Adrenal gland (tissue), 9 donors: ENCODE measurements at regions not wholly inside any gene's neighbourhood (a gene's known extent, or its start where the extent isn't known, plus 50 kb on each side); places are given as distances from the start of the nearest gene placed in this dataset.

ENCODE experiments used
- DNase-seq, 7 donors: peaks; one replicate each; pipeline ENCODE4 v3.0.0-alpha.2; 2019 to 2020
- H3K27ac ChIP-seq, 5 donors: fragments of 200-600 bp; sonication (generic) in 4 of 5; 1 replicate in 3 of 5; 2 replicates in 2 of 5; pipeline versions ENCODE4 v1.5.1 to v1.8.0; 2016 to 2020; ENCODE audit warnings: mild to moderate bottlenecking in 1 of 5
- H3K27me3 ChIP-seq: fragments of 200-600 bp; 2 replicates; pipeline ENCODE4 v1.8.0; 2021
- H3K36me3 ChIP-seq, 2 donors: fragments of 200-600 bp; replicated peaks in 1 of 2; 1 replicate in 1 of 2; 2 replicates in 1 of 2; pipeline versions ENCODE4 v1.5.1 to v1.8.0; 2018 to 2022
- H3K4me1 ChIP-seq, 2 donors: fragments of 200-600 bp; replicated peaks in 1 of 2; 1 replicate in 1 of 2; 2 replicates in 1 of 2; pipeline versions ENCODE4 v1.5.1 to v1.8.0; 2018 to 2021
- H3K4me3 ChIP-seq, 4 donors: fragments of 200-600 bp; sonication (generic) in 3 of 4; one replicate each; pipeline ENCODE4 v1.5.1; 2016 to 2018
- H3K9me3 ChIP-seq, 3 donors: fragments of 200-600 bp; sonication (generic) in 1 of 3; replicated peaks in 1 of 3; 1 replicate in 2 of 3; 2 replicates in 1 of 3; pipeline versions ENCODE4 v1.5.1 to v1.8.0; 2016 to 2021
- POLR2A ChIP-seq, 2 donors: fragments of 450-650 bp; IDR thresholded peaks; one replicate each; pipeline ENCODE4 v1.6.1; 2017; ENCODE audit warnings: antibody characterized with exemption in 2 of 2, mild to moderate bottlenecking in 2 of 2, moderate library complexity in 1 of 2
- WGBS, 4 donors: extraction: QIAGEN DNeasy Blood & Tissue Kit in 2 of 4; methylation state at CpG; one replicate each; pipeline versions ENCODE4 v1.1.5 to v1.1.7; 2013 to 2017; 5-methylcytosine and 5-hydroxymethylcytosine counted together
- intact Hi-C, 2 donors: fragments of 100-400 bp; cut with DNase I; formaldehyde crosslinking; loops; one replicate each; pipeline versions ENCODE4 v1.14.1 to v1.15.0; 2022 to 2023
- TF ChIP-seq, protein P1 (sequence below), 6 experiments: fragments of 450-650 bp in 4 of 6; fragments of 200-600 bp in 2 of 6; sonication (generic) in 1 of 6; IDR thresholded peaks; 1 replicate in 5 of 6; 2 replicates in 1 of 6; pipeline versions ENCODE4 v1.5.1 to v1.8.0; 2016 to 2021; ENCODE audit warnings: antibody characterized with exemption in 6 of 6, mild to moderate bottlenecking in 2 of 6, moderate library complexity in 1 of 6
- donor health status: healthy with polysubstance abuse.
- donor health status: Bipolar disorder and iron deficiency.
- donor health status: DM: yes; HTN: yes; CAD: no.
- donor health status: DM: no; HTN: no; CAD: no.
- donor health status: DM: no; HTN: no; CAD: no.

DNA sequence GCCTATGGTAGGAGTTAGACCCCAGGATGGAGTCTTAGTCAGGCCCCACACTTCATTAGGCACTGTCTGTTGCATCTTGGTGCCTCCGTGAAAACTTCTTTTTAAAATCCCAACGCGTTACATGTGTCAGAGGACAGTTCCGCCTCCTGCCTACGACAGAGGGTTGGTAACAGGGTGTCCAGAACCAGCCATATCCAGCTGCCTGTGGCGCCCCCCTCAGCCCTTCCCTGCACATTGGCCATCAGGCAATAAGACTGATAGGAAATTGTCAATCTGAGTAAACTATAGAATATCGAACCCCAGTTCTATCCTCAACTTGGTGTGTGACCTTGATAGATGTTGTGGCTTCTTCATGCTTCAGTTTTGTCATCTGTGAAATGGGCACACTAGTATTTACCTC is 108.6 kb upstream of the CSF3R start:
- intact Hi-C loops: no loop called here
- H3K9me3 ChIP-seq: no peaks in the 10 kb centered on the region
- DNase-seq: no peak
- no peak overlapping the region for H3K4me3 ChIP-seq
- TF ChIP-seq, protein P1, sequence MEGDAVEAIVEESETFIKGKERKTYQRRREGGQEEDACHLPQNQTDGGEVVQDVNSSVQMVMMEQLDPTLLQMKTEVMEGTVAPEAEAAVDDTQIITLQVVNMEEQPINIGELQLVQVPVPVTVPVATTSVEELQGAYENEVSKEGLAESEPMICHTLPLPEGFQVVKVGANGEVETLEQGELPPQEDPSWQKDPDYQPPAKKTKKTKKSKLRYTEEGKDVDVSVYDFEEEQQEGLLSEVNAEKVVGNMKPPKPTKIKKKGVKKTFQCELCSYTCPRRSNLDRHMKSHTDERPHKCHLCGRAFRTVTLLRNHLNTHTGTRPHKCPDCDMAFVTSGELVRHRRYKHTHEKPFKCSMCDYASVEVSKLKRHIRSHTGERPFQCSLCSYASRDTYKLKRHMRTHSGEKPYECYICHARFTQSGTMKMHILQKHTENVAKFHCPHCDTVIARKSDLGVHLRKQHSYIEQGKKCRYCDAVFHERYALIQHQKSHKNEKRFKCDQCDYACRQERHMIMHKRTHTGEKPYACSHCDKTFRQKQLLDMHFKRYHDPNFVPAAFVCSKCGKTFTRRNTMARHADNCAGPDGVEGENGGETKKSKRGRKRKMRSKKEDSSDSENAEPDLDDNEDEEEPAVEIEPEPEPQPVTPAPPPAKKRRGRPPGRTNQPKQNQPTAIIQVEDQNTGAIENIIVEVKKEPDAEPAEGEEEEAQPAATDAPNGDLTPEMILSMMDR (IDR thresholded peaks at IDR 0.05): no peak
- no peaks in the 10 kb centered on the region for H3K4me1 ChIP-seq
- peaks cover 37% of the 10 kb centered on the region for H3K27me3 ChIP-seq
- no peak overlapping the region for H3K27ac ChIP-seq
- no peaks in the 10 kb centered on the region for H3K36me3 ChIP-seq
- 49 to 63% (median 54%) methylated on average over 7 of the region's 7 CpGs for WGBS, 4 donors

DNA sequence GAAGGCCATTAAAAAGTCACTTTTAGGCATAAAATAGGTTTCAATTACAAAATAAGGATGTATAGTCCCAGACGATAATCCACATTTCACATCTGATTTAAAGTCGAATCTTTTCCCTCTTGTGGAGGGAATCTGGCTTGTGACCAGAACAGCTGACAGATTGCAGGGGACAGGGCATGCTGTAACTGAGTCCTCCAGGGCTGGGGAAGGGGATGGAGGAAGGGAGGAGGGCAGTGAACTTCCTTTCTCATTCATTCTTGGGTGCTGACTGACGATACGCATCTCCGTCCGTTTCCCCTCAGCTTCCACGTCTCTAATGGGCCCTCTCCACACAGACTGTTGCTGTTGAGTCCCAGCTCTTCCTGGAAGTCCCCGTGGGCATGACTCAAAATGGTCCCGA is 108.1 kb upstream of the CSF3R start:
- intact Hi-C loops: no loop called here
- no peak for TF ChIP-seq POLR2A (IDR thresholded peaks at IDR 0.05)
- TF ChIP-seq, protein P1 (IDR thresholded peaks at IDR 0.05): no peak

DNA sequence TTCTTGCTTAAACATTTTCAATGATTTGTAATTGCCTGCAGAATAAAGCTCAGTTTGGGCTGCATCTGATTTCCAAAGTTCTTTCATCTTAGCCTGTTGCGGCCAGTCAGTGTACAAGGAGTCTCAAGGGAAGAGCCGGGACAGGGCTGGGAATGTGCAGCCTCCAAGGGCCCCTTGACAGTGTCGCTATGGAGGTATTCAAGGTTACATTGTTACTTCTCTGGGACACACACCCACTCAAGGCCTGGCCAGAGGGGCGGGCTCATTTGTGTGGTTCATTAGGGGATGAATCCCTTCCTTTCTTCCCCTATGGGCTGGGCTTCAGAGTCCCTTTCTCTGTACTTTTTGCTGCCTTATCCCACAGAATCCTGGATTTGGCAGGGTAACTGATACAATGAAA is 107.6 kb upstream of the CSF3R start:
- Histone ChIP-seq H3K36me3 (no peaks in the 10 kb centered on the region), H3K27me3 (peaks cover 37% of the 10 kb centered on the region), H3K4me1 (no peaks in the 10 kb centered on the region), H3K4me3 (no peak overlapping the region), H3K27ac (no peak overlapping the region), H3K9me3 (no peaks in the 10 kb centered on the region)
- 63 to 78% (median 68%) methylated on average over 4 of the region's 4 CpGs for WGBS, 4 donors
- no peak for TF ChIP-seq POLR2A (IDR thresholded peaks at IDR 0.05)
- TF ChIP-seq, protein P1 (IDR thresholded peaks at IDR 0.05): no peak
- intact Hi-C loops: no loop called here
- DNase-seq: no peak

More for the DNA sequence above, 108.1 kb upstream of the CSF3R start:
- Histone ChIP-seq H3K36me3 (no peaks in the 10 kb centered on the region), H3K27me3 (peaks cover 37% of the 10 kb centered on the region), H3K4me3 (no peak overlapping the region), H3K9me3 (no peaks in the 10 kb centered on the region), H3K27ac (no peak overlapping the region), H3K4me1 (no peaks in the 10 kb centered on the region)
- WGBS, 4 donors: 26 to 45% (median 39%) methylated on average over 9 of the region's 9 CpGs
- no peak for DNase-seq

DNA sequence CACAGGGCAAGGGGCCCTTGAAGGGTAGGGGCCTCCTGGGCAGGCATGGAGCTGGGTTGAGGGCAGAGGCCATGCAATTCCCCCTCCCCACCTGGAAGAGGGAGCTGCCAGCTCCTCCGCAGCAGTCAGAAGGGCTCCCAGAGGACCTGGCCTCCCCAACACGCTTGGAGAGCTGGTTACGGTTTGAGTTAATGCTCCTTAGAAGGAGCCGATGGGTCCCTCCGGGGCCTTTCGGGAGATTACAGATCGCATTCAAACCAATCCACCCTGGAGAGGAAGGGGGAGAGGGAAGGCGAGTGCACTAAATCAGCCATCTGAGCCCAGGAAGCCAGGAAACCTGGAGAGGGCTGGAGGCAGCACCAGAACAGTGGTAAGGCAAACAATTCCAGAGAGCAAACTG is 106.3 kb upstream of the CSF3R start:
- Histone ChIP-seq H3K27me3 (peaks cover 43% of the 10 kb centered on the region), H3K4me1 (no peaks in the 10 kb centered on the region), H3K4me3 (no peak overlapping the region), H3K27ac (no peak overlapping the region), H3K36me3 (no peaks in the 10 kb centered on the region), H3K9me3 (no peaks in the 10 kb centered on the region)
- DNase-seq: no peak
- TF ChIP-seq, protein P1 (IDR thresholded peaks at IDR 0.05): no peak
- no peak for TF ChIP-seq POLR2A (IDR thresholded peaks at IDR 0.05)
- 57 to 74% (median 61%) methylated on average over 1 to 8 of the region's 8 CpGs for WGBS, 4 donors
- intact Hi-C loops: no loop called here
